Neural cell (in vitro differentiated cells): ENCODE measurements at regions not wholly inside any gene's neighbourhood (a gene's known extent, or its start where the extent isn't known, plus 50 kb on each side); places are given as distances from the start of the nearest gene placed in this dataset.

Experiments
- H2AFZ ChIP-seq: fragments of 200-600, 300-800 bp; sonication (generic), shearing (Covaris generic); 2 replicates; pipeline ENCODE4 v1.6.0; 2014; ENCODE audit warnings: low read depth, mild to moderate bottlenecking, antibody characterized with exemption, low read length, moderate library complexity
- H3F3A ChIP-seq: fragments of 200-600 bp; shearing (Covaris generic); 2 replicates; pipeline ENCODE4 v1.6.1; 2016; ENCODE audit warnings: mild to moderate bottlenecking, moderate library complexity, mixed read lengths, antibody characterized with exemption, low read length; ENCODE audit not compliant: insufficient read depth, poor library complexity, severe bottlenecking
- H3K27ac ChIP-seq: fragments of 200-600, 300-800 bp; sonication (generic), shearing (Covaris generic); 2 replicates; pipeline ENCODE4 v1.5.1; 2014; ENCODE audit warnings: mild to moderate bottlenecking, low read length, moderate library complexity
- H3K27me3 ChIP-seq: fragments of 300-800, 200-600 bp; sonication (generic), shearing (Covaris generic); 2 replicates; pipeline ENCODE4 v1.6.0; 2014; ENCODE audit warnings: mild to moderate bottlenecking, low read depth, low read length, moderate library complexity; ENCODE audit not compliant: insufficient read depth
- H3K36me3 ChIP-seq: fragments of 300-800, 200-600 bp; sonication (generic), shearing (Covaris generic); 2 replicates; pipeline ENCODE4 v1.5.1; 2014; ENCODE audit warnings: mild to moderate bottlenecking, antibody characterized with exemption, low read length, moderate library complexity; ENCODE audit not compliant: insufficient read depth
- H3K4me2 ChIP-seq: fragments of 300-800, 200-600 bp; sonication (generic), shearing (Covaris generic); 2 replicates; pipeline ENCODE4 v1.6.0; 2014; ENCODE audit warnings: mild to moderate bottlenecking, low read length
- H3K4me3 ChIP-seq: fragments of 300-800, 200-600 bp; sonication (generic), shearing (Covaris generic); 2 replicates; pipeline ENCODE4 v1.5.1; 2014; ENCODE audit warnings: mild to moderate bottlenecking, low read length, moderate library complexity
- H3K79me2 ChIP-seq: fragments of 200-600 bp; shearing (Covaris generic); replicated peaks from 2 replicates; pipeline ENCODE4 v1.6.0; 2014; ENCODE audit warnings: mild to moderate bottlenecking, low read length, moderate library complexity; ENCODE audit not compliant: insufficient read depth
- H3K9ac ChIP-seq: fragments of 300-800, 200-600 bp; sonication (generic), shearing (Covaris generic); 2 replicates; pipeline ENCODE4 v1.6.1; 2016; ENCODE audit warnings: mild to moderate bottlenecking, low read length, mixed read lengths
- H3K9me2 ChIP-seq: fragments of 200-600 bp; shearing (Covaris generic); 2 replicates; pipeline ENCODE4 v1.6.1; 2016; ENCODE audit warnings: mild to moderate bottlenecking, low read length, mixed read lengths; ENCODE audit not compliant: insufficient read depth
- H3K9me3 ChIP-seq: fragments of 200-600, 300-800 bp; sonication (generic), shearing (Covaris generic); 2 replicates; pipeline ENCODE4 v1.6.1; 2016; ENCODE audit warnings: mild to moderate bottlenecking, mixed run types, low read length, moderate library complexity, mixed read lengths
- H4K20me1 ChIP-seq: fragments of 200-600 bp; shearing (Covaris generic); 2 replicates; pipeline ENCODE4 v1.6.1; 2016; ENCODE audit warnings: mild to moderate bottlenecking, mixed run types; ENCODE audit not compliant: insufficient read depth
- EP300 ChIP-seq: fragments of 450-650 bp; conservative IDR thresholded peaks from 2 replicates; pipeline ENCODE4 v1.6.1; 2014; ENCODE audit warnings: antibody characterized with exemption, mild to moderate bottlenecking, moderate library complexity; ENCODE audit not compliant: poor library complexity, severe bottlenecking
- EZH2 ChIP-seq: fragments of 200-600, 300-800 bp; shearing (Covaris generic), sonication (generic); IDR thresholded peaks from 2 replicates; pipeline ENCODE4 v1.6.1; 2014; ENCODE audit warnings: antibody characterized with exemption, low read length, borderline replicate concordance, mild to moderate bottlenecking; ENCODE audit not compliant: insufficient read depth, poor library complexity, severe bottlenecking
- MXI1 ChIP-seq: fragments of 450-650 bp; conservative IDR thresholded peaks from 2 replicates; pipeline ENCODE4 v1.6.1; 2014; ENCODE audit warnings: antibody characterized with exemption, mild to moderate bottlenecking; ENCODE audit not compliant: poor library complexity, severe bottlenecking
- POLR2AphosphoS5 ChIP-seq: IDR thresholded peaks from 2 replicates; pipeline ENCODE4 v1.6.1; 2012
- RAD21 ChIP-seq: fragments of 450-650 bp; conservative IDR thresholded peaks from 2 replicates; pipeline ENCODE4 v1.6.1; 2014; ENCODE audit warnings: antibody characterized with exemption, mild to moderate bottlenecking, moderate library complexity
- SMC3 ChIP-seq: fragments of 450-650 bp; conservative IDR thresholded peaks from 2 replicates; pipeline ENCODE4 v1.6.1; 2014; ENCODE audit warnings: antibody characterized with exemption, mild to moderate bottlenecking, moderate library complexity; ENCODE audit not compliant: poor library complexity
- TAF1 ChIP-seq: IDR thresholded peaks from 2 replicates; pipeline ENCODE4 v1.6.1; 2012; ENCODE audit warnings: low read depth
- TF ChIP-seq, protein P1 (sequence below): fragments of 450-650 bp; IDR thresholded peaks from 2 replicates; pipeline ENCODE4 v1.5.1; 2014; ENCODE audit warnings: antibody characterized with exemption, mild to moderate bottlenecking, moderate library complexity; ENCODE audit not compliant: poor library complexity, severe bottlenecking
- TF ChIP-seq, protein P2 (sequence below): IDR thresholded peaks from 2 replicates; pipeline ENCODE4 v1.6.1; 2012; ENCODE audit warnings: borderline replicate concordance

DNA sequence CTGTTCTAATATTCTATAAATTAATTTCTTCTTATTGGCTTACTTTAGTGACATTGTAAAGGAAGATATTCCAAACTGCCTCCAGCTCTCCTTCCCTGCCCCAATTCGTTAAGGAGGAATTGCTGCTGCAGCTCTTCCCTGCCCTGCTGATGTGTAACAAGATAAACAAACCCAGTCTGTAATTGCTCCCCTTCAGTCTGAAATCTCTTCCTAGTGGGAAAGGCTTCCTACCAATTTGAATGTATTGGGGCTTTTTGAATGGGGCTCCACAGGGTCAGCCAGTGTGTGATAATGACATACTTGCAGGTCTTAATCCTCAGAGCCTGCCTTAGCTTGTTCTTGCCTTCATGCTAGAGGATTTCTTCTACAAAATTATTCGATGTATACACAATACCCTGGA, 849.9 kb upstream of the GHITM start:
- H3K4me3 ChIP-seq = peak overlapping the region; percentile 13
- H3K27me3 ChIP-seq = no peaks in the 10 kb centered on the region
- H3K9ac ChIP-seq = no peak overlapping the region
- no peaks in the 10 kb centered on the region for H3F3A ChIP-seq
- no peak overlapping the region for H3K4me2 ChIP-seq
- H3K27ac ChIP-seq = peak overlapping the region; percentile 10
- no peaks in the 10 kb centered on the region for H3K36me3 ChIP-seq
- no peaks in the 10 kb centered on the region for H3K79me2 ChIP-seq
- no peak for TF ChIP-seq EP300
- no peak for TF ChIP-seq SMC3
- TF ChIP-seq, protein P1, sequence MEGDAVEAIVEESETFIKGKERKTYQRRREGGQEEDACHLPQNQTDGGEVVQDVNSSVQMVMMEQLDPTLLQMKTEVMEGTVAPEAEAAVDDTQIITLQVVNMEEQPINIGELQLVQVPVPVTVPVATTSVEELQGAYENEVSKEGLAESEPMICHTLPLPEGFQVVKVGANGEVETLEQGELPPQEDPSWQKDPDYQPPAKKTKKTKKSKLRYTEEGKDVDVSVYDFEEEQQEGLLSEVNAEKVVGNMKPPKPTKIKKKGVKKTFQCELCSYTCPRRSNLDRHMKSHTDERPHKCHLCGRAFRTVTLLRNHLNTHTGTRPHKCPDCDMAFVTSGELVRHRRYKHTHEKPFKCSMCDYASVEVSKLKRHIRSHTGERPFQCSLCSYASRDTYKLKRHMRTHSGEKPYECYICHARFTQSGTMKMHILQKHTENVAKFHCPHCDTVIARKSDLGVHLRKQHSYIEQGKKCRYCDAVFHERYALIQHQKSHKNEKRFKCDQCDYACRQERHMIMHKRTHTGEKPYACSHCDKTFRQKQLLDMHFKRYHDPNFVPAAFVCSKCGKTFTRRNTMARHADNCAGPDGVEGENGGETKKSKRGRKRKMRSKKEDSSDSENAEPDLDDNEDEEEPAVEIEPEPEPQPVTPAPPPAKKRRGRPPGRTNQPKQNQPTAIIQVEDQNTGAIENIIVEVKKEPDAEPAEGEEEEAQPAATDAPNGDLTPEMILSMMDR = no peak
- TF ChIP-seq MXI1 = no peak
- no peak for TF ChIP-seq RAD21
- no peak for TF ChIP-seq TAF1
- TF ChIP-seq POLR2AphosphoS5 = no peak
- no peak for TF ChIP-seq EZH2
- TF ChIP-seq, protein P2, sequence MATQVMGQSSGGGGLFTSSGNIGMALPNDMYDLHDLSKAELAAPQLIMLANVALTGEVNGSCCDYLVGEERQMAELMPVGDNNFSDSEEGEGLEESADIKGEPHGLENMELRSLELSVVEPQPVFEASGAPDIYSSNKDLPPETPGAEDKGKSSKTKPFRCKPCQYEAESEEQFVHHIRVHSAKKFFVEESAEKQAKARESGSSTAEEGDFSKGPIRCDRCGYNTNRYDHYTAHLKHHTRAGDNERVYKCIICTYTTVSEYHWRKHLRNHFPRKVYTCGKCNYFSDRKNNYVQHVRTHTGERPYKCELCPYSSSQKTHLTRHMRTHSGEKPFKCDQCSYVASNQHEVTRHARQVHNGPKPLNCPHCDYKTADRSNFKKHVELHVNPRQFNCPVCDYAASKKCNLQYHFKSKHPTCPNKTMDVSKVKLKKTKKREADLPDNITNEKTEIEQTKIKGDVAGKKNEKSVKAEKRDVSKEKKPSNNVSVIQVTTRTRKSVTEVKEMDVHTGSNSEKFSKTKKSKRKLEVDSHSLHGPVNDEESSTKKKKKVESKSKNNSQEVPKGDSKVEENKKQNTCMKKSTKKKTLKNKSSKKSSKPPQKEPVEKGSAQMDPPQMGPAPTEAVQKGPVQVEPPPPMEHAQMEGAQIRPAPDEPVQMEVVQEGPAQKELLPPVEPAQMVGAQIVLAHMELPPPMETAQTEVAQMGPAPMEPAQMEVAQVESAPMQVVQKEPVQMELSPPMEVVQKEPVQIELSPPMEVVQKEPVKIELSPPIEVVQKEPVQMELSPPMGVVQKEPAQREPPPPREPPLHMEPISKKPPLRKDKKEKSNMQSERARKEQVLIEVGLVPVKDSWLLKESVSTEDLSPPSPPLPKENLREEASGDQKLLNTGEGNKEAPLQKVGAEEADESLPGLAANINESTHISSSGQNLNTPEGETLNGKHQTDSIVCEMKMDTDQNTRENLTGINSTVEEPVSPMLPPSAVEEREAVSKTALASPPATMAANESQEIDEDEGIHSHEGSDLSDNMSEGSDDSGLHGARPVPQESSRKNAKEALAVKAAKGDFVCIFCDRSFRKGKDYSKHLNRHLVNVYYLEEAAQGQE = no peak
- H3K9me3 ChIP-seq = no peaks in the 10 kb centered on the region
- H2AFZ ChIP-seq = no peak overlapping the region
- no peaks in the 10 kb centered on the region for H4K20me1 ChIP-seq
- no peaks in the 10 kb centered on the region for H3K9me2 ChIP-seq

DNA sequence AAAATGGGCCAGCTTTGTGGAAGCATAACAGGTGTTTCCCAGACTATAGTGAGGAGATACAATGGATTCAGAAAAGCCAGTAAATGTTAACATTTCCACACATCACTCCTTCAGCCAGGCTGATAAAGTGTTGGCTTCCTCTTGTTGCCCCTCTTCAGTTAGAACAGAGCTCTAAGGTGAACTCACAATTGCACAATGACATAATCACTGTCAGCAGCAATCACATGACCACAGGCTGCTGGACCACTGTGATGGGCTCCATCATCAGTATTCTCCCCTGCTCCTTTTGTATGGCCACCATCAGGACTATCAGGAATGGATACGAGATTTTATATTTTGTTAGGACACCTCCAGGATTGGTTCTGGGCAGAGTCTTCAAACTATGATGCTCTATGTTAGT, 849.4 kb upstream of the GHITM start:
- no peaks in the 10 kb centered on the region for H4K20me1 ChIP-seq
- peak overlapping the region; percentile 38 for H3K27ac ChIP-seq
- no peaks in the 10 kb centered on the region for H3K27me3 ChIP-seq
- no peaks in the 10 kb centered on the region for H3K9me2 ChIP-seq
- peak overlapping the region; percentile 13 for H3K4me3 ChIP-seq
- H3F3A ChIP-seq = no peaks in the 10 kb centered on the region
- H2AFZ ChIP-seq = no peak overlapping the region
- H3K36me3 ChIP-seq = no peaks in the 10 kb centered on the region
- H3K79me2 ChIP-seq = no peaks in the 10 kb centered on the region
- no peak overlapping the region for H3K4me2 ChIP-seq
- no peak overlapping the region for H3K9ac ChIP-seq
- no peaks in the 10 kb centered on the region for H3K9me3 ChIP-seq
- no peak for TF ChIP-seq TAF1
- TF ChIP-seq, protein P1 = no peak
- TF ChIP-seq POLR2AphosphoS5 = no peak
- no peak for TF ChIP-seq MXI1
- no peak for TF ChIP-seq EZH2
- TF ChIP-seq, protein P2 = no peak
- no peak for TF ChIP-seq EP300
- no peak for TF ChIP-seq RAD21
- no peak for TF ChIP-seq SMC3
